ENCODE measurements at regions not wholly inside any gene's neighbourhood (a gene's known extent, or its start where the extent isn't known, plus 50 kb on each side); places are given as distances from the start of the nearest gene placed in this dataset.

- TF ChIP-seq E2F6 (IDR thresholded peaks at IDR 0.05) (no peak), GABPA (IDR thresholded peaks at IDR 0.05; ENCODE audit: borderline replicate concordance, insufficient read depth, low read length) (no peak), JUND (IDR thresholded peaks at IDR 0.05; ENCODE audit: low read length) (no peak), ATF3 (IDR thresholded peaks at IDR 0.05; ENCODE audit: insufficient read depth, low read depth, low read length) (no peak)
These were observed 178.3 kb upstream of the IRX2 start (continued) for GRCh38 chr5:2929779-2930178.
